HCT116 (cell line): ENCODE measurements at regions not wholly inside any gene's neighbourhood (a gene's known extent, or its start where the extent isn't known, plus 50 kb on each side); places are given as distances from the start of the nearest gene placed in this dataset.

Source experiments
- EZH2 ChIP-seq: fragments of 200-600 bp; sonication (generic); IDR thresholded peaks from 2 replicates; pipeline ENCODE4 v1.6.1; 2017; ENCODE audit warnings: antibody characterized with exemption, mixed run types
- TCF7L2 ChIP-seq: IDR thresholded peaks from 2 replicates; pipeline ENCODE4 v1.7.0; 2011; ENCODE audit warnings: borderline replicate concordance, inconsistent platforms; ENCODE audit not compliant: insufficient read depth, insufficient read length; ENCODE audit errors: extremely low read depth
- YY1 ChIP-seq: IDR thresholded peaks from 2 replicates; pipeline ENCODE4 v1.6.1; 2011; ENCODE audit warnings: low read length, low read depth, moderate library complexity, mild to moderate bottlenecking; ENCODE audit not compliant: insufficient replicate concordance; ENCODE audit errors: extremely low read depth
- ZNF274 ChIP-seq: fragments of 200-500 bp; sonication (Bioruptor generic); IDR thresholded peaks from 2 replicates; pipeline ENCODE4 v1.6.1; 2014; ENCODE audit warnings: mild to moderate bottlenecking, low read depth, low read length, inconsistent platforms
- TF ChIP-seq, protein P1 (sequence below): IDR thresholded peaks from 2 replicates; pipeline ENCODE4 v1.6.1; 2011; ENCODE audit warnings: mild to moderate bottlenecking, low read length, moderate library complexity; ENCODE audit not compliant: insufficient replicate concordance; ENCODE audit errors: extremely low read depth
- TF ChIP-seq, protein P2 (sequence below), 3 experiments: fragments of 200-600 bp in 1 of 3; sonication (generic) in 1 of 3; IDR thresholded peaks in 2 of 3; conservative IDR thresholded peaks in 1 of 3; 2 replicates each; pipeline ENCODE4 v1.5.1; 2012 to 2017; ENCODE audit warnings: low read depth in 2 of 3, low read length in 2 of 3, antibody characterized with exemption in 1 of 3, borderline replicate concordance in 1 of 3, control low read depth in 1 of 3, mild to moderate bottlenecking in 1 of 3, mixed read lengths in 1 of 3, mixed run types in 1 of 3, moderate library complexity in 1 of 3; ENCODE audit not compliant: insufficient read depth in 1 of 3

DNA sequence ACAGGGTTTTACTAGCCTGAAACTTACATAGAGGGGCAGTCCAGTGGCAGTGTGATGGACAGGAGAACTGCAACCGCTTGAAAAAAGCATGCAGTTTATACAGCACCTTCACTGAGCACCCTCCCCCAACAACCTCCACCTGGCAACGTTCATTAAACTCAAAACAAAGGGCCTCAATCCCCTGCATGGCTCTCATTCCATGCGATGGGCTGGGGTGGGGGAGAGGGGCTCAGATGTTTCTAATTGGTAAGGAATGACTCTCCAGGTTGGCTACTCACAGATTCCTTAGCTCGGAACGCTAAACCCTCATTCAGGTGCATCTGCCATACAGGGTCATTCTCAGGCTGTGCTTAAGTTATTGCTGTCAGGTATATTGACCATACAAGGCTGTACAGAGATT, 80.9 kb upstream of the ITGA1 start:
- TF ChIP-seq, protein P1, sequence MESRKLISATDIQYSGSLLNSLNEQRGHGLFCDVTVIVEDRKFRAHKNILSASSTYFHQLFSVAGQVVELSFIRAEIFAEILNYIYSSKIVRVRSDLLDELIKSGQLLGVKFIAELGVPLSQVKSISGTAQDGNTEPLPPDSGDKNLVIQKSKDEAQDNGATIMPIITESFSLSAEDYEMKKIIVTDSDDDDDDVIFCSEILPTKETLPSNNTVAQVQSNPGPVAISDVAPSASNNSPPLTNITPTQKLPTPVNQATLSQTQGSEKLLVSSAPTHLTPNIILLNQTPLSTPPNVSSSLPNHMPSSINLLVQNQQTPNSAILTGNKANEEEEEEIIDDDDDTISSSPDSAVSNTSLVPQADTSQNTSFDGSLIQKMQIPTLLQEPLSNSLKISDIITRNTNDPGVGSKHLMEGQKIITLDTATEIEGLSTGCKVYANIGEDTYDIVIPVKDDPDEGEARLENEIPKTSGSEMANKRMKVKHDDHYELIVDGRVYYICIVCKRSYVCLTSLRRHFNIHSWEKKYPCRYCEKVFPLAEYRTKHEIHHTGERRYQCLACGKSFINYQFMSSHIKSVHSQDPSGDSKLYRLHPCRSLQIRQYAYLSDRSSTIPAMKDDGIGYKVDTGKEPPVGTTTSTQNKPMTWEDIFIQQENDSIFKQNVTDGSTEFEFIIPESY: no peak
- TF ChIP-seq YY1: no peak
- TF ChIP-seq ZNF274: no peak
- no peak for TF ChIP-seq EZH2
- TF ChIP-seq TCF7L2: no peak
- TF ChIP-seq, protein P2, sequence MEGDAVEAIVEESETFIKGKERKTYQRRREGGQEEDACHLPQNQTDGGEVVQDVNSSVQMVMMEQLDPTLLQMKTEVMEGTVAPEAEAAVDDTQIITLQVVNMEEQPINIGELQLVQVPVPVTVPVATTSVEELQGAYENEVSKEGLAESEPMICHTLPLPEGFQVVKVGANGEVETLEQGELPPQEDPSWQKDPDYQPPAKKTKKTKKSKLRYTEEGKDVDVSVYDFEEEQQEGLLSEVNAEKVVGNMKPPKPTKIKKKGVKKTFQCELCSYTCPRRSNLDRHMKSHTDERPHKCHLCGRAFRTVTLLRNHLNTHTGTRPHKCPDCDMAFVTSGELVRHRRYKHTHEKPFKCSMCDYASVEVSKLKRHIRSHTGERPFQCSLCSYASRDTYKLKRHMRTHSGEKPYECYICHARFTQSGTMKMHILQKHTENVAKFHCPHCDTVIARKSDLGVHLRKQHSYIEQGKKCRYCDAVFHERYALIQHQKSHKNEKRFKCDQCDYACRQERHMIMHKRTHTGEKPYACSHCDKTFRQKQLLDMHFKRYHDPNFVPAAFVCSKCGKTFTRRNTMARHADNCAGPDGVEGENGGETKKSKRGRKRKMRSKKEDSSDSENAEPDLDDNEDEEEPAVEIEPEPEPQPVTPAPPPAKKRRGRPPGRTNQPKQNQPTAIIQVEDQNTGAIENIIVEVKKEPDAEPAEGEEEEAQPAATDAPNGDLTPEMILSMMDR (IDR thresholded peaks at IDR 0.05 in 2 of 3, conservative IDR thresholded peaks at IDR 0.05 in 1 of 3; ENCODE audit: borderline replicate concordance in 1 of 3, insufficient read depth in 1 of 3, low read depth in 2 of 3, low read length in 2 of 3): no peak
